ENCODE measurements at regions not wholly inside any gene's neighbourhood (a gene's known extent, or its start where the extent isn't known, plus 50 kb on each side); places are given as distances from the start of the nearest gene placed in this dataset.
A peak's percentile ranks its signal among the peaks of the same experiment; 100 is the strongest.

DNA sequence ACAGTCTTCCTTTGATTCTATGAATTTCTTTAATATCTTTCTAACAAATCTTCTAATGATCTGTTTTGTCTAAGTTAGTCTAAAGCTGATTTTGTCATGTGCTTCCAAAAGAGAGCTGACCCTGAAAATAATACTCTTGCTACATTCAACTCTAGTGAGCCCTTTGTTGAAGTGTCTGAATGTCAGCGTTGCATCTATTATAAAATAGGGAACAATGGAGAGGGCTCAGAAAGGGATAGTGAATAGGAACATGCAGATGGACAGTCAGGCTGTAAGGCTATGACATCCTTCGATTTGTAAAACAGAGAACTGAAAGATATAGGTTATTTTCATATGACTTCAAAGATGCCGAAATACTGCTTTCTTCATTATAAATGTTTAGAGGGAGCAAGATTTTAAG is 304.5 kb downstream of the GALC start:
- Histone ChIP-seq H3K27ac (no peak overlapping the region), H3K4me1 (peaks cover 0 to 9% (median 2%) of the 10 kb centered on the region in 4 donors)
- WGBS, 2 donors: 59 to 61% methylated on average over 3 of the region's 3 CpGs

DNA sequence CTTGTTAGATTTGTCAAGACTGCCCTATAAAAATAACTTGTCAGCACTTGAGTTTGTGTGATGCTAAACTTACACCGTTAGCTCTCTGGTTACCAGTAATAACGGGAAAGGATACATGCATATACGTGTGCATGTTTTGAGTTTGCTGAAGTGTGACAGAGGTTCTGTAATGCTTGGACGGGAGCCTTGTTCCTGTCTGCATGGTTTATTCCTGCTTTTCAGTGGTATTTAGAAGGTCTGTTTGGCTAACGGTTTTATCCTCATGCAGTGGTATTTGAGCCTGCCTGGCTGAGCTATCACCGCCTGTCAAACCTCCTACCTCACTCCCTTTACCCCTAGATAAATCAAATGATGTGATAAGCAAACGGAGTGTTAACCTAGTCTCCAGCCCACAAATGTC is 305.6 kb downstream of the GALC start:
- TF ChIP-seq POLR2A (IDR thresholded peaks at IDR 0.05): no peak
- TF ChIP-seq EP300 (IDR thresholded peaks at IDR 0.05): no peak
- TF ChIP-seq, protein P1, sequence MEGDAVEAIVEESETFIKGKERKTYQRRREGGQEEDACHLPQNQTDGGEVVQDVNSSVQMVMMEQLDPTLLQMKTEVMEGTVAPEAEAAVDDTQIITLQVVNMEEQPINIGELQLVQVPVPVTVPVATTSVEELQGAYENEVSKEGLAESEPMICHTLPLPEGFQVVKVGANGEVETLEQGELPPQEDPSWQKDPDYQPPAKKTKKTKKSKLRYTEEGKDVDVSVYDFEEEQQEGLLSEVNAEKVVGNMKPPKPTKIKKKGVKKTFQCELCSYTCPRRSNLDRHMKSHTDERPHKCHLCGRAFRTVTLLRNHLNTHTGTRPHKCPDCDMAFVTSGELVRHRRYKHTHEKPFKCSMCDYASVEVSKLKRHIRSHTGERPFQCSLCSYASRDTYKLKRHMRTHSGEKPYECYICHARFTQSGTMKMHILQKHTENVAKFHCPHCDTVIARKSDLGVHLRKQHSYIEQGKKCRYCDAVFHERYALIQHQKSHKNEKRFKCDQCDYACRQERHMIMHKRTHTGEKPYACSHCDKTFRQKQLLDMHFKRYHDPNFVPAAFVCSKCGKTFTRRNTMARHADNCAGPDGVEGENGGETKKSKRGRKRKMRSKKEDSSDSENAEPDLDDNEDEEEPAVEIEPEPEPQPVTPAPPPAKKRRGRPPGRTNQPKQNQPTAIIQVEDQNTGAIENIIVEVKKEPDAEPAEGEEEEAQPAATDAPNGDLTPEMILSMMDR (IDR thresholded peaks at IDR 0.05): no peak
- WGBS, 2 donors: 34 to 44% methylated on average over 7 of the region's 7 CpGs
- no peak overlapping the region for H3K4me3 ChIP-seq

More for the DNA sequence above, 304.5 kb downstream of the GALC start:
- no peak for DNase-seq (ENCODE audit: low spot score in 2 of 2)
- Histone ChIP-seq H3K27me3 (no peaks in the 10 kb centered on the region), H3K9me3 (peaks cover 0 to 7% (median under 1%) of the 10 kb centered on the region in 4 donors), H3K36me3 (no peaks in the 10 kb centered on the region), H3K4me3 (no peak overlapping the region)
- TF ChIP-seq EP300 (IDR thresholded peaks at IDR 0.05): no peak
- TF ChIP-seq POLR2A (IDR thresholded peaks at IDR 0.05): no peak
- TF ChIP-seq, protein P1 (IDR thresholded peaks at IDR 0.05): no peak

DNA sequence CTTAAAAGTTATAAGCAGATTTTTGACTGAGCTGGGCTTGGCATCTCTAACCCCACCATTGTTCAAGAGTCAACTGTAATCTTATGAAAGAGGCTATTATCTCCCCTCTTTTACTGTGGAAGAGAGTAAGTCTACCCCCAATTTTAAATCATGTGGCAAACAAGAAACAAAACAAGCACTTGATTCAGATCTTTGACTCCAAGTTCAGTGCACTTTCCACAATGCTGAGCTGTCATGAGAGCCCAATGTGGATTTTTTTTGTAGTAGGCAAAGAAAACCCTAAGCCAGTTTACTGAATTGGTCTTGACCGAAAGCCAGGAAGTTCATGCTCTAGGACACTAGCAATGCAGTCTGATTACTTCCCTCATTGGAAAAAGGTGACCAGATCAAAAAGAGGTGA is 306.2 kb downstream of the GALC start:
- peak overlapping the region in 2 of 4 donors; percentile 37 to 57 for H3K27ac ChIP-seq

More for the DNA sequence above, 305.6 kb downstream of the GALC start:
- Histone ChIP-seq H3K27ac (peak overlapping the region in 1 of 4 donors; percentile 37), H3K9me3 (peaks cover 0 to 16% (median 4%) of the 10 kb centered on the region in 4 donors), H3K36me3 (no peaks in the 10 kb centered on the region), H3K27me3 (no peaks in the 10 kb centered on the region), H3K4me1 (peaks cover 0 to 9% (median 2%) of the 10 kb centered on the region in 4 donors)
- DNase-seq (ENCODE audit: low spot score in 2 of 2): no peak

DNA sequence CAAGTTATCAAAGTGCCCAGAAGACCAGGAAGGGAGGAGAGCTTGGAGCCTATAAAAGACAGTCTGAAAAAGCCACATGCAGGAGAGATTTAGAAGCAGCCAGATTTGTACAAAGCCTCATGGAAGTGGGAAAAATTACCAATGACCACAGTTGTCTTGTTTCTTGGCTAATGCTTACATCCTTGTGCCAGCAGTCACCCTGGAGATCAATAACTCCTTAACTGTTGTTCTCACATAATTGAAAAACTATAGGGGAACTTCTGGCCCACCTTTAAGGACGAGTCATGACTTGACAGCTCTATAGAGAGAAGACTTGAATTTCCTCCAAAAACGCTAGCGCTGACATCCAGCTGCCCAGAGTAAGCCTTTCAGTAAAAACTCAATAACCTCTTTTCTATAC is 313.1 kb downstream of the GALC start:
- WGBS, 2 donors: 19 to 24% methylated on average over 3 of the region's 3 CpGs
- H3K4me3 ChIP-seq: no peak overlapping the region
- H3K4me1 ChIP-seq: no peaks in the 10 kb centered on the region
- DNase-seq (ENCODE audit: low spot score in 2 of 2): no peak
- TF ChIP-seq EP300 (IDR thresholded peaks at IDR 0.05) (no peak), POLR2A (IDR thresholded peaks at IDR 0.05) (no peak)
- TF ChIP-seq, protein P1 (IDR thresholded peaks at IDR 0.05): no peak
- no peaks in the 10 kb centered on the region for H3K27me3 ChIP-seq
- no peaks in the 10 kb centered on the region for H3K36me3 ChIP-seq
- peaks cover 0 to 16% (median 4%) of the 10 kb centered on the region in 4 donors for H3K9me3 ChIP-seq
- H3K27ac ChIP-seq: no peak overlapping the region

More for the DNA sequence above, 306.2 kb downstream of the GALC start:
- Histone ChIP-seq H3K4me3 (no peak overlapping the region), H3K27me3 (no peaks in the 10 kb centered on the region), H3K4me1 (peaks cover 0 to 9% (median 2%) of the 10 kb centered on the region in 4 donors), H3K36me3 (no peaks in the 10 kb centered on the region), H3K9me3 (peaks cover 0 to 16% (median 4%) of the 10 kb centered on the region in 4 donors)
- DNase-seq (ENCODE audit: low spot score in 2 of 2): no peak
- WGBS, 2 donors: 43 to 65% methylated on average over 1 of the region's 1 CpG
- TF ChIP-seq, protein P1 (IDR thresholded peaks at IDR 0.05): no peak
- TF ChIP-seq EP300 (IDR thresholded peaks at IDR 0.05) (no peak), POLR2A (IDR thresholded peaks at IDR 0.05) (no peak)

DNA sequence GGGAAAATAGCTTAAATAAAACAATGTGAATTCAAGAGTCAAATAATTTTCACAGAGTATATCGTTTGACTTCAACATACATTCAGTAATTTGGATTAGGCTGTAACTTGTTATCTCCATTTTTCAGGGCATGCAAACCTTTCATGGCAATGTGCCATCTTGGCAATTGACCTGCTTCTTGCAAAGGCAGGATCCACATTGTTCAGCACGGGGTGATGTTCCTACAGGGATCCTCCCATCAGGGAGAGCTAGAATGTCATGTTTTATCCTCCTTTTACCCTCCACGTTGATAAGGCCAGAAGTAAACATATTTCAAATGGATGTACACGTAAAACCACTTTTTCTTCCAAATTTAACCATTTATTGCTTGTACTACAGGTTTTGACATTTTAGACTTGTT is 314.4 kb downstream of the GALC start:
- Histone ChIP-seq H3K4me3 (no peak overlapping the region), H3K27ac (no peak overlapping the region), H3K36me3 (no peaks in the 10 kb centered on the region), H3K27me3 (no peaks in the 10 kb centered on the region), H3K9me3 (peaks cover 0 to 10% (median 4%) of the 10 kb centered on the region in 4 donors), H3K4me1 (no peaks in the 10 kb centered on the region)
- WGBS, 2 donors: 55 to 58% methylated on average over 4 of the region's 4 CpGs
- DNase-seq (ENCODE audit: low spot score in 2 of 2): no peak
- TF ChIP-seq, protein P1 (IDR thresholded peaks at IDR 0.05): no peak
- no peak for TF ChIP-seq EP300 (IDR thresholded peaks at IDR 0.05)
- no peak for TF ChIP-seq POLR2A (IDR thresholded peaks at IDR 0.05)
